ENCODE measurements at regions not wholly inside any gene's neighbourhood (a gene's known extent, or its start where the extent isn't known, plus 50 kb on each side); places are given as distances from the start of the nearest gene placed in this dataset.

DNA sequence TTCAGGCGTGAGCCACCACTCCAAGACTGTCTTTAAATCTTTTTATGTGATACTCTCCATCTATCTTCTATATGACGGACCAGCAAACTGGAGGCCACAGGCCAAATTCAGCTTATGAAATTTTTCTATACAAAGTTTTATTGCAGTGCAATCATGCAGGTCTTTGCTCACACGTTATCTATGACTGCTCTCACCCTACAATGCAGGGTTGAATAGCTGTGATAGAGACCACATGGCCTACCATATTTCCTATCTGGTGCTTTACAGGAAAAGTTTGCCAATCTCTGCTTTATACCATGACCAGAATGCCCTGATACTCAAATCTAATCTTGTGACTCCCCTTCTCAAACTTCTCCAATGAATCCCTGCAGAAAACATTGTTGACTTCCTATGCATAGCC lies 89.5 kb upstream of the ACBD5 start:
- no peak for TF ChIP-seq POLR2A (IDR thresholded peaks at IDR 0.05; ENCODE audit: low read depth, low read length)
- no peak for TF ChIP-seq TAF1 (IDR thresholded peaks at IDR 0.05; ENCODE audit: borderline replicate concordance, low read depth, low read length)

Data from GM12892 (cell line).